HG02678 (cell line): ENCODE measurements at regions not wholly inside any gene's neighbourhood (a gene's known extent, or its start where the extent isn't known, plus 50 kb on each side); places are given as distances from the start of the nearest gene placed in this dataset.

ENCODE experiments used
- ATAC-seq: cut with Tn5 transposase; IDR thresholded peaks from one replicate; pipeline ENCODE4 v1.9.1; 2021; ENCODE audit warnings: mild to moderate bottlenecking, moderate library complexity; ENCODE audit not compliant: unreplicated experiment

- ATAC-seq = no peak
Observed at GRCh38 chr12:42648061-42648460, 58.5 kb upstream of the PRICKLE1 start.

GRCh38 chr12:42643881-42644579, 54.5 kb upstream of the PRICKLE1 start:
- no peak for ATAC-seq

- no peak for ATAC-seq
Observed at GRCh38 chr12:42641221-42641885, 51.8 kb upstream of the PRICKLE1 start.

- no peak for ATAC-seq
Observed at GRCh38 chr12:42640391-42640790, 50.8 kb upstream of the PRICKLE1 start.

- ATAC-seq = no peak
Observed at GRCh38 chr12:42639556-42639955, 50.0 kb upstream of the PRICKLE1 start.
